Caco-2 (cell line): ENCODE measurements at regions not wholly inside any gene's neighbourhood (a gene's known extent, or its start where the extent isn't known, plus 50 kb on each side); places are given as distances from the start of the nearest gene placed in this dataset.

Experiments
- BruUV-seq: library from RNA; stranded (reverse); fragments of 400-500 nt; replicated peaks from 2 replicates; lab custom pipeline; 2021; lab: Mats Ljungman, UMichigan
- CTCF ChIA-PET: fragments of 300-600 bp; sonication (Branson Sonifier 250); formaldehyde crosslinking; loops from one replicate; lab custom pipeline; 2022; ENCODE audit warnings: antibody characterized with exemption; lab: Charles Lee
- POLR2A ChIA-PET: fragments of 300-600 bp; sonication (Branson Sonifier 250); formaldehyde crosslinking; loops from one replicate; lab custom pipeline; 2022; ENCODE audit warnings: antibody characterized with exemption; lab: Charles Lee
- DNase-seq, 2 experiments: peaks; one replicate each; pipeline versions ENCODE4 v3.0.0 to v3.0.0-alpha.2; 2020 to 2022
- H3K27me3 ChIP-seq: replicated peaks from 2 replicates; pipeline ENCODE4 v1.6.0; 2011; ENCODE audit warnings: low read length; ENCODE audit not compliant: control insufficient read depth, insufficient read depth
- H3K36me3 ChIP-seq: 2 replicates; pipeline ENCODE4 v1.5.1; 2011; ENCODE audit warnings: low read length; ENCODE audit not compliant: control insufficient read depth, insufficient read depth
- H3K4me1 ChIP-seq: fragments of 250-450 bp; sonication (Bioruptor Pico); 2 replicates; pipeline ENCODE4 v1.5.1; 2020; ENCODE audit warnings: mild to moderate bottlenecking
- H3K4me3 ChIP-seq: 2 replicates; pipeline ENCODE4 v1.5.1; 2011; ENCODE audit warnings: low read depth, mild to moderate bottlenecking, control low read depth, low read length
- H3K9me3 ChIP-seq: fragments of 250-450 bp; sonication (Bioruptor Pico); 2 replicates; pipeline ENCODE4 v1.5.1; 2020; ENCODE audit warnings: mild to moderate bottlenecking, moderate library complexity
- H3K27ac Mint-ChIP-seq: one replicate; pipeline ENCODE4 v1.8.0; 2022; ENCODE audit warnings: mixed read lengths; ENCODE audit not compliant: unreplicated experiment
- H3K27me3 Mint-ChIP-seq: one replicate; pipeline ENCODE4 v1.8.0; 2022; ENCODE audit warnings: mixed read lengths; ENCODE audit not compliant: insufficient read depth, unreplicated experiment
- H3K36me3 Mint-ChIP-seq: one replicate; pipeline ENCODE4 v1.8.0; 2022; ENCODE audit warnings: mild to moderate bottlenecking, mixed read lengths; ENCODE audit not compliant: insufficient read depth, unreplicated experiment
- H3K4me1 Mint-ChIP-seq: one replicate; pipeline ENCODE4 v1.8.0; 2022; ENCODE audit warnings: low read depth, mixed read lengths; ENCODE audit not compliant: unreplicated experiment
- H3K4me3 Mint-ChIP-seq: one replicate; pipeline ENCODE4 v1.8.0; 2022; ENCODE audit warnings: mild to moderate bottlenecking, moderate library complexity, mixed read lengths; ENCODE audit not compliant: unreplicated experiment
- H3K9me3 Mint-ChIP-seq: one replicate; pipeline ENCODE4 v1.8.0; 2022; ENCODE audit warnings: mixed read lengths; ENCODE audit not compliant: unreplicated experiment
- CTCF ChIP-seq, 2 experiments: fragments of 200-600 bp in 1 of 2; IDR thresholded peaks; 1 replicate in 1 of 2; 2 replicates in 1 of 2; pipeline versions ENCODE4 v1.5.1 to v1.8.0; 2011 to 2022; ENCODE audit warnings: antibody characterized with exemption in 1 of 2, control low read depth in 1 of 2, inconsistent platforms in 1 of 2, low read depth in 1 of 2, low read length in 1 of 2, mild to moderate bottlenecking in 1 of 2, moderate library complexity in 1 of 2; ENCODE audit not compliant: insufficient read depth in 1 of 2, severe bottlenecking in 1 of 2, unreplicated experiment in 1 of 2
- intact Hi-C: fragments of 100-400 bp; cut with micrococcal nuclease; formaldehyde crosslinking; loops from one replicate; pipeline ENCODE4 v1.10.0; 2022; ENCODE audit not compliant: unreplicated experiment

DNA sequence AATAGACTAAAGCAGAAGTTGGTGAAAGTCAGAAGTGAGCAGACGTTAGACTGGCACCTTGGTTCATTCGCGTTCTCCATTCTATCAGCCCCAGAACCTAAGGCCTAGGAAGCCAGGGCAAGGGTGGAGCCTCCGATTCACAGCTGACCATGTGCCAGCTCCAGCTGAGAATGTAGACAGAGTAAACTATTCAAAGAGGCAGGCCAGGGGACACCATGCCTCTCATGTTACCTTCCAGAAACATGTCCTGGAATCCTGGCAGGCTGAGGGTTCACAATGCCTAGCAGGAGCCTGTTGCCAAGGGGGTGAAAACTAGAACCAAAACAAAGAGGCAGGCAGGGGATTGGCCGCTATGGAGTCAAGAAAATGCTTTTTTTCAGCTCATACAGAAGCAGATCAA, 224.4 kb upstream of the POU2AF2 start:
- intact Hi-C loops, result no loop called here
- TF ChIP-seq CTCF (IDR thresholded peaks at IDR 0.05; ENCODE audit: insufficient read depth in 1 of 2, low read depth in 1 of 2, low read length in 1 of 2, severe bottlenecking in 1 of 2, unreplicated experiment in 1 of 2), result no peak
- Histone ChIP-seq H3K4me3 (no peak overlapping the region), H3K27me3 (no peaks in the 10 kb centered on the region), H3K36me3 (no peaks in the 10 kb centered on the region), H3K4me1 (no peaks in the 10 kb centered on the region), H3K9me3 (no peaks in the 10 kb centered on the region)
- DNase-seq, result no peak
- no peak overlapping the region for H3K27ac Mint-ChIP-seq
- H3K27me3 Mint-ChIP-seq, result peaks cover 27% of the 10 kb centered on the region
- no peaks in the 10 kb centered on the region for H3K9me3 Mint-ChIP-seq
- no peaks in the 10 kb centered on the region for H3K36me3 Mint-ChIP-seq
- ChIA-PET CTCF (no interaction called here), POLR2A (no interaction called here)
- BruUV-seq, result no TSS peak
- H3K4me1 Mint-ChIP-seq, result no peaks in the 10 kb centered on the region
- no peak overlapping the region for H3K4me3 Mint-ChIP-seq

DNA sequence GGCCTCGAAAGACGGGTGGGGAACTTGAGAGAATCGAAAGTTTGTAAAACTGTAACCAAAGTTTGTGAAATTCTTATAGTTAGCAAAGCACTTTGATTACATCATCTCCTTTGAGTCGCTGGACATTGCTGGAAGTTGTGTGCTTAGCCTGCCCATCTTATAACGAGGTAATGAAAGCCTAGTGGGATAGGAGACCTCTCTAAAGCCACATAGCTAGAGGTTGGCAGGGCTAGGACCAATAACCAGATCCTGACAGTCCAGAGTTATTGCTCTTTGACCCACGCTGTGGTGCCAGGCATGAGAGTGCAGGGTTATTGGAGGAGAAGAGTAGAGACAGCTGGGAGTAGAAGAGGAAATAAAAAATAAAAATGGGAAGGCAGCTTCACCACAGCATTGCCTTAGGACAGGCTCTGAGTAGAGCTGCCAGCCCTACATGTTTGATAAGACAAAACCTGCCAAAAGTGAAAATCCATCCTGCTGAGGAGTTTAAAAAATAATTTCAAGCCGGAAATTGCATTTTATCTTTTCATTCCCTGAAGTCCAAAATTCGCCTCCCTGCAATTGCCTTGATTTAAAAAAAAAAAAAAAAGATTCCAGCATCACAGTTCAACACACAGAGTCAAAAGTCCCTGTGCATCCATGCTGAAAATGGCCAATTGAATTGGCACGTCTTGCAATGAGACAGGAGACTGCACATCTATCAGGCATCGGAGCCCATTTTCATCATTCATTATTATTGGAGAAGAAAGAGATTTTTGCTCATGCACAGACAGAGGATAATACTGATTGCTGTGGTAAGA, 225.5 kb upstream of the POU2AF2 start:
- Mint-ChIP-seq H3K27ac (no peak overlapping the region), H3K9me3 (no peaks in the 10 kb centered on the region), H3K4me1 (no peaks in the 10 kb centered on the region), H3K4me3 (no peak overlapping the region), H3K36me3 (no peaks in the 10 kb centered on the region), H3K27me3 (peaks cover 24% of the 10 kb centered on the region)
- H3K36me3 ChIP-seq, result no peaks in the 10 kb centered on the region
- no peak for DNase-seq
- TF ChIP-seq CTCF (IDR thresholded peaks at IDR 0.05; ENCODE audit: insufficient read depth in 1 of 2, low read depth in 1 of 2, low read length in 1 of 2, severe bottlenecking in 1 of 2, unreplicated experiment in 1 of 2), result no peak
- H3K4me3 ChIP-seq, result no peak overlapping the region
- no TSS peak for BruUV-seq
- H3K9me3 ChIP-seq, result no peaks in the 10 kb centered on the region
- POLR2A ChIA-PET, result no interaction called here
- H3K27me3 ChIP-seq, result no peaks in the 10 kb centered on the region
- intact Hi-C loops, result no loop called here
- CTCF ChIA-PET, result no interaction called here
- no peaks in the 10 kb centered on the region for H3K4me1 ChIP-seq

DNA sequence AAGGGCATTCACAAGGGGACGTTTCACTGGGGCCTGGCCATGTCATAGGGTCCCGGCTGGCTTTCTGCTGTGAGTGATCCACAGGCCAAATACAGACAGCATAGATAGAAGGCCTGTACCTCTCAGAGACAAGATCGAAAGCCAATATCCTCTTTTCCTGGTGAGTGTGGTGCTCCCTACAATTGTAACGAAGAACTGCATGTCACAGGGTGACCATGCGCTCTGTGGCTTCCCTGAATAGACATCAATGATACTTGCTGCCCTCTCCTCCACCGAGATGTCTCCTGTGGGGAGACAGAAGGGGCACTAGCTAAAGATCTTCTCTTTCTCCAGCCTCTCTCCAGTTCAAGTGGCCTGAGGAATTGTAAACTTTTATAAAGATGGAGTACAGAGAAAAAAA, 226.1 kb upstream of the POU2AF2 start:
- Histone ChIP-seq H3K36me3 (no peaks in the 10 kb centered on the region), H3K9me3 (no peaks in the 10 kb centered on the region), H3K27me3 (0 out of 2 replicates have a peak, but pooled peaks cover under 1% of the 10 kb centered on the region), H3K4me3 (no peak overlapping the region), H3K4me1 (no peaks in the 10 kb centered on the region)
- BruUV-seq, result no TSS peak
- Mint-ChIP-seq H3K27ac (no peak overlapping the region), H3K4me3 (no peak overlapping the region), H3K27me3 (peaks cover 25% of the 10 kb centered on the region), H3K36me3 (no peaks in the 10 kb centered on the region), H3K9me3 (no peaks in the 10 kb centered on the region), H3K4me1 (no peaks in the 10 kb centered on the region)
- ChIA-PET CTCF (no interaction called here), POLR2A (no interaction called here)
- no peak for DNase-seq
- intact Hi-C loops, result no loop called here
- TF ChIP-seq CTCF (IDR thresholded peaks at IDR 0.05; ENCODE audit: insufficient read depth in 1 of 2, low read depth in 1 of 2, low read length in 1 of 2, severe bottlenecking in 1 of 2, unreplicated experiment in 1 of 2), result no peak
